ENCODE measurements at regions not wholly inside any gene's neighbourhood (a gene's known extent, or its start where the extent isn't known, plus 50 kb on each side); places are given as distances from the start of the nearest gene placed in this dataset.

DNA sequence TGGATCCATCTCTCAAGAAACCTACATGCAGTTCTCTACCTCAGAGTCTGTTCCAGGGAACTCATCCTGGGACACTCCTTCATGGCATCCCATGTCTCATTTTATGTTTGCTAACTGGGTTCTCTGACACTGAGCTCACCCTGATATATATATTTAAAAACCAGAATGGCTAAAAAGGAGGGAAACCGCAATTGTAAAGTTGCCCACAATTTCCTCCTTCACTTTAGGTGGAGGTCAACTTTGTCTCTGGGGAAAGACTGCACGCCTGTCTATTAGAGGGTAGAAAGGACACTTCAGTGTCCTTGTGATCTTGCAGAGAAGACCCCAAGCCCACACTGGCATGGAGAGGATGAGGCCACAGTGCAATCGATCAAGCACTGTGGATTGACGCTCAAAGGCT, 131.7 kb downstream of the TEX36 start:
- H3K4me3 Mint-ChIP-seq, result no peak overlapping the region
- POLR2A ChIA-PET, result no interaction called here
- ATAC-seq (no peak), DNase-seq (no peak)
- H3K27me3 Mint-ChIP-seq (ENCODE audit: low read depth), result no peaks in the 10 kb centered on the region
- H3K4me1 Mint-ChIP-seq (ENCODE audit: low read depth), result no peaks in the 10 kb centered on the region
- H3K27ac Mint-ChIP-seq, result no peak overlapping the region
- CTCF ChIA-PET, result no interaction called here
- H3K36me3 Mint-ChIP-seq (ENCODE audit: low read depth), result no peaks in the 10 kb centered on the region
- no peaks in the 10 kb centered on the region for H3K9me3 Mint-ChIP-seq (ENCODE audit: insufficient read depth)

GRCh38 chr10:125550362-125550761, 132.6 kb downstream of the TEX36 start:
- POLR2A ChIA-PET, result no interaction called here
- no peaks in the 10 kb centered on the region for H3K36me3 Mint-ChIP-seq (ENCODE audit: low read depth)

DNA sequence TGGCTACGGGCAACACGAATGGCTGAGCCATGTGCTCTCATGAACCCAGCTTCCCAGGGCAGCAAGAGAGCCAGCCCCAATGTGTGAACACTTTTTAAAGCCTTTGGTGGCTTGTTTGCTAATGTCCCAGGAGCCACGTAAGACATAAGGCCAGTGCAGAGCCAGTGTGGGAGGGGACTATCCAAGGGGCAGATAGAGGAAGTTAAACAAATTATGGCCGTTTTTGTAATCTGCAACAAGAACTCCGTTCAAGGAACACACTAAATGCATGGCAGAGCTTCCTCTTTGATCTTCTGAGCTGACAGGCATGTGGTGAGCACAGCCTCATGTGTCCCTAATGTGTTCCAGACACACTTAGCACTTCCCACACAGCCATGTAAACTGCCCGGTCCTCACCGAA, 133.3 kb downstream of the TEX36 start:
- no peak overlapping the region for H3K4me3 Mint-ChIP-seq
- no peaks in the 10 kb centered on the region for H3K4me1 Mint-ChIP-seq (ENCODE audit: low read depth)
- DNase-seq, result no peak
- H3K36me3 Mint-ChIP-seq (ENCODE audit: low read depth), result no peaks in the 10 kb centered on the region
- H3K27me3 Mint-ChIP-seq (ENCODE audit: low read depth), result no peaks in the 10 kb centered on the region
- CTCF ChIA-PET, result no interaction called here
- POLR2A ChIA-PET, result no interaction called here
- ATAC-seq, result no peak
- no peaks in the 10 kb centered on the region for H3K9me3 Mint-ChIP-seq (ENCODE audit: insufficient read depth)
- H3K27ac Mint-ChIP-seq, result no peak overlapping the region

More at GRCh38 chr10:125550362-125550761, 132.6 kb downstream of the TEX36 start:
- Mint-ChIP-seq H3K9me3 (ENCODE audit: insufficient read depth) (no peaks in the 10 kb centered on the region), H3K27me3 (ENCODE audit: low read depth) (no peaks in the 10 kb centered on the region), H3K27ac (no peak overlapping the region), H3K4me3 (no peak overlapping the region), H3K4me1 (ENCODE audit: low read depth) (no peaks in the 10 kb centered on the region)
- ATAC-seq, result no peak
- CTCF ChIA-PET, result no interaction called here
- no peak for DNase-seq

DNA sequence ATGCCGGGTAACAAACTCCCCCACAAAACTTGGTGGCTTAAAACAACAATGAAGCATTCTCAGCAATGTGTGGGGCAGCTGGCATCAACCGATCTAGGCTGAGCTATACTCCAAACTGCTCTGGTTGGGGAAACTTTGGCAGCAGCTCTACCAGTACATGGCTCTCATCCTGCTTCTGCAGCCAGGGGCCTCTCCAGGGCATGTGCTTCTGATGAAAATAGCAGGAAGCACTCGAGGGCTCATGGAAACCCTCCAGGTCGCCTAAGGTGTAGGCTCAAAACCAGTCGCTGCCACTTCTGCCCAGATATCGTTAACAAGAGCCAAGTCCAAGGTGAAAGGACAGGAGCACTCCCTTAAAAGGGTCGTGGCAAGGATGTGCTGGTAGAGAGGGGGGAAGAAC, 134.1 kb downstream of the TEX36 start:
- CTCF ChIA-PET, result no interaction called here
- DNase-seq (no peak), ATAC-seq (no peak)
- Mint-ChIP-seq H3K9me3 (ENCODE audit: insufficient read depth) (no peaks in the 10 kb centered on the region), H3K36me3 (ENCODE audit: low read depth) (no peaks in the 10 kb centered on the region), H3K27me3 (ENCODE audit: low read depth) (no peaks in the 10 kb centered on the region), H3K27ac (no peak overlapping the region), H3K4me3 (no peak overlapping the region), H3K4me1 (ENCODE audit: low read depth) (no peaks in the 10 kb centered on the region)
- POLR2A ChIA-PET, result no interaction called here

GRCh38 chr10:125548356-125548755, 134.6 kb downstream of the TEX36 start:
- no peak for ATAC-seq
- ChIA-PET CTCF (no interaction called here), POLR2A (no interaction called here)
- Mint-ChIP-seq H3K4me1 (ENCODE audit: low read depth) (no peaks in the 10 kb centered on the region), H3K4me3 (no peak overlapping the region), H3K27me3 (ENCODE audit: low read depth) (no peaks in the 10 kb centered on the region), H3K27ac (no peak overlapping the region), H3K36me3 (ENCODE audit: low read depth) (no peaks in the 10 kb centered on the region), H3K9me3 (ENCODE audit: insufficient read depth) (no peaks in the 10 kb centered on the region)
- no peak for DNase-seq

DNA sequence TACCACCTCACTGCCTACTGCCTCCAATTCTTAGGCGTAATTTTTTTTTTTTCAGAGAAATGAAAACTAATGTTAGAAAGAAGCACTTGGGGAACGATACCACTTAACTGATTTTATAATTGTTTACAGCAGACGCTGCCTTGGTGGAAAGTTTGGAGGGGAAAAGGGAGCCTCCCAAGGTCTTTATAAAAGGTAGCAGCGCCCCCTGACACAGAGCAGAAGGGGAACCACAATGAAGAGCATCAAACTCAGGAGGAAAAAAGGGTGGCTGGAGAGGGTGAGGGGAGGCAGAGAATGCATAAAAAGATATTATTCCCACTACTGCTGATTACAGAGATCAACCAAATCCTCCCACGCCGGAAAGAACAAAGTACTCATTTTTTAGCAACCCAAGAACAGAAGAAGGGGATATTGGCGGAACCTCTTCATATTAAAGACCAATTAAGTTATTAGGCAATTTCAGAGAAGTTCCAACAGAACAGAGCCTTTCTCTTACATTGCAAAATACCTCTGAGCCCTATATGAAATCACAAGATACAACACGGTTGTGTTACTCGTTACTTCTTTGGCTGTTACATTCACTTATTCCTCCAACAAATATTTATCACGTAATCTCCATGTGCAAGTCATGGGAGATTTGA, 135.8 kb downstream of the TEX36 start:
- Mint-ChIP-seq H3K9me3 (ENCODE audit: insufficient read depth) (no peaks in the 10 kb centered on the region), H3K4me3 (no peak overlapping the region), H3K27ac (no peak overlapping the region), H3K4me1 (ENCODE audit: low read depth) (no peaks in the 10 kb centered on the region), H3K27me3 (ENCODE audit: low read depth) (no peaks in the 10 kb centered on the region), H3K36me3 (ENCODE audit: low read depth) (no peaks in the 10 kb centered on the region)
- CTCF ChIA-PET, result no interaction called here
- POLR2A ChIA-PET, result no interaction called here
- no peak for DNase-seq
- no peak for ATAC-seq

DNA sequence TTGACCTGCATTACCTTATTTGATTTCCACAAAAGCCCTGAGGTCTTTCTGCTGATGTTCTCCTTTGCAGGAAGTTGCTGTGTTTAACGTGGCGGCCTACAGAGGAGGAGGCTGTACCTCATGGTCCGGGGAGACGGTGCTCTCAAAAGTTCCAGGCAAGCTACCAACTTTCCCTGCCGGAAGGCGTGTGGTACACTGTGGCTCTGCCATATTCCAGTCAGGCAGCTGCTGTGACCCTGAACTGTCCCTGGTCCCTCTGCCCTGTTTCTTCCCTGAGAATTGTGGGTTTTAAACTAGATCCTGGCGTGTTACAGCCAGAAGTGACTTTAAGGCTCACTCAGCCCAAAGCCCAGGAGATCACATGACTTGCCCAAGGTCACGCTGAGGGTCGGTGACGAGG, 139.2 kb downstream of the TEX36 start:
- ChIA-PET CTCF (no interaction called here), POLR2A (no interaction called here)
- Mint-ChIP-seq H3K36me3 (ENCODE audit: low read depth) (no peaks in the 10 kb centered on the region), H3K4me1 (ENCODE audit: low read depth) (no peaks in the 10 kb centered on the region), H3K4me3 (no peak overlapping the region), H3K9me3 (ENCODE audit: insufficient read depth) (no peaks in the 10 kb centered on the region), H3K27ac (no peak overlapping the region), H3K27me3 (ENCODE audit: low read depth) (no peaks in the 10 kb centered on the region)
- DNase-seq (no peak), ATAC-seq (no peak)

DNA sequence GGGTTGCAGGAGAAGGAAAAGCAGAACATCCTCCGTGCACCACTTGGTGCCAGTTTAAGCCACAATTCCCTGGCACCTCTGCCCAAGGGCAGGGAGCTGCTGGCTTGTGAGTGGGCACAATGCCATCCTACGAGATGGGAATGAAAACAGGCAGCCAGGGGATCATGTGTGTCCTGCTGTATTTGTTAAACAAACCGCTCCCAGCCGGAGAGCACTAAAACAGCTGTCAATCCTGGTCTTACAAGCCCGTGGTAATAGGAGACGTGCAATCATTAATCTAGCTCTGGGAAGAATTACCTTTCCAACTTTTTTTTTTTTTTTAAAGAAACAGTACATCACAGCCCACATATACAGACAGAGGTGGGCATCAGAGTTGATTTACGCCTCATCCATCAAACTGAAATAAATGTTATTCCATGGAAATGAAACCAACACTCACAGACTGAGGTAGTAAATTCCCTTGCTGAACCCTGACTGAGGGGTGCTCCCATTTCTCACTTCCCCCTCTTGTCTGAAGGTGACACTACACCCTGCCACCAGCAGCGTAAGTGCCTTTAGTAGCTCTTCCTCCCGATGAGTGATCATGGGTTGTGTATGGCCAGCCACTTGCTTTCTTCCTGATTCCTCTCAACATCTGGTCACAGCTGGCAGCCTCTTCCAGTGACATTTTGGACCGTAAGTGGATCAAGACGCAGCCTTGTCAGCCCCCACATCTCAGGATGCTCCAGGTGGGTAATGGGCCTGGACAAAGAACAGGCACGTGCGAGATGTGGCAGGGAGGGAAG, 143.8 kb downstream of the TEX36 start:
- ChIA-PET CTCF (no interaction called here), POLR2A (no interaction called here)
- Mint-ChIP-seq H3K27me3 (ENCODE audit: low read depth) (no peaks in the 10 kb centered on the region), H3K27ac (no peak overlapping the region), H3K36me3 (ENCODE audit: low read depth) (no peaks in the 10 kb centered on the region), H3K4me1 (ENCODE audit: low read depth) (no peaks in the 10 kb centered on the region), H3K9me3 (ENCODE audit: insufficient read depth) (no peaks in the 10 kb centered on the region), H3K4me3 (no peak overlapping the region)
- DNase-seq (no peak), ATAC-seq (no peak)

DNA sequence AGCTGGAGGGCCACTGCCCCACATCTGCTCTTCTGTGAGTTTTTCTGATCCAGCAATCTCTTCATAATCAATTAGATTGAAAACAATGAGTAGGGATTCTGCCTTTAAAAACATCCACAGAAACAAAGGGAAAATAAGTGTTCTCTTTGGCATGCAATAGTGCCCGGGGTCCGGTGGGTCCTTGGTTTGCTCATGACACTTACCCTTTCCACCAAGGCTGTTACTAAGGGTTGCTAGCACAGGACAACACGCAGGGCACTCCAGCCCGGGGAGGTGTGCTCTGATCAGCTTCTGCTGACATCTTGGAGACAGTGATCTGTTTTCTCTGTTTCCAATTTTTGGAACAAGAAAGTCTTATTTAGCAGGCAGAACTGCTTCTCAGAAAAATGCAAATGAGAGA, 146.7 kb downstream of the TEX36 start:
- Mint-ChIP-seq H3K27ac (no peak overlapping the region), H3K36me3 (ENCODE audit: low read depth) (no peaks in the 10 kb centered on the region), H3K4me1 (ENCODE audit: low read depth) (no peaks in the 10 kb centered on the region), H3K4me3 (no peak overlapping the region), H3K27me3 (ENCODE audit: low read depth) (no peaks in the 10 kb centered on the region), H3K9me3 (ENCODE audit: insufficient read depth) (no peaks in the 10 kb centered on the region)
- ATAC-seq (no peak), DNase-seq (no peak)
- CTCF ChIA-PET, result interaction anchor here (1.5 kb wide), 1 partner anchor 15 kb away, joined by 3 read pairs; no protein-coding TSS in a partner anchor
- POLR2A ChIA-PET, result no interaction called here

DNA sequence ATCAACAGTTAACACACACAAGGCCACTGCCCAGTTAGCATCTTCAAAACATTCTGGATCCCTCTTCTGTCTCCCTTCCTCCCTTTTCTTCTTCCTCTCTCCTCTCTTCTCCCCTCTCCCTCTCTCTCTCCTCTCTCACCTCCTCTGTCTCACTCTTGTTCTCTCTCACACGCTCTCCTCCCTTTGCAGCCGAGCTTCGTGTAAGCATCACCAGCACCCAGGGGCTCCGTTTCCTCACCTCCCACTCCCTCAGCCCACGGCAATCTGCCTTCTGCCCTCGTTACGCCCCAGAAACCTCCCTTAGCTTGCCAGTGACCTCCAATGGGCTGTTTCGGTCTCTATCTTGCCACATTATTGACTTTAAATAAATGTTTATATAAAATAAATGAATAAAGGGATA, 147.4 kb downstream of the TEX36 start:
- no peak for DNase-seq
- no peaks in the 10 kb centered on the region for H3K4me1 Mint-ChIP-seq (ENCODE audit: low read depth)
- ATAC-seq, result no peak
- H3K4me3 Mint-ChIP-seq, result no peak overlapping the region
- POLR2A ChIA-PET, result no interaction called here
- H3K27me3 Mint-ChIP-seq (ENCODE audit: low read depth), result no peaks in the 10 kb centered on the region
- H3K9me3 Mint-ChIP-seq (ENCODE audit: insufficient read depth), result no peaks in the 10 kb centered on the region
- no peak overlapping the region for H3K27ac Mint-ChIP-seq
- CTCF ChIA-PET, result interaction anchor here (1.5 kb wide), 1 partner anchor 14 kb away, joined by 3 read pairs; no protein-coding TSS in a partner anchor
- no peaks in the 10 kb centered on the region for H3K36me3 Mint-ChIP-seq (ENCODE audit: low read depth)

- H3K27me3 Mint-ChIP-seq (ENCODE audit: low read depth), result no peaks in the 10 kb centered on the region
- ATAC-seq, result no peak
- no peaks in the 10 kb centered on the region for H3K36me3 Mint-ChIP-seq (ENCODE audit: low read depth)
- DNase-seq, result no peak
- ChIA-PET POLR2A (no interaction called here), CTCF (no interaction called here)
- no peak overlapping the region for H3K27ac Mint-ChIP-seq
- H3K9me3 Mint-ChIP-seq (ENCODE audit: insufficient read depth), result no peaks in the 10 kb centered on the region
- H3K4me3 Mint-ChIP-seq, result no peak overlapping the region
- H3K4me1 Mint-ChIP-seq (ENCODE audit: low read depth), result no peaks in the 10 kb centered on the region
These were observed 148.4 kb downstream of the TEX36 start for GRCh38 chr10:125534515-125534914.

DNA sequence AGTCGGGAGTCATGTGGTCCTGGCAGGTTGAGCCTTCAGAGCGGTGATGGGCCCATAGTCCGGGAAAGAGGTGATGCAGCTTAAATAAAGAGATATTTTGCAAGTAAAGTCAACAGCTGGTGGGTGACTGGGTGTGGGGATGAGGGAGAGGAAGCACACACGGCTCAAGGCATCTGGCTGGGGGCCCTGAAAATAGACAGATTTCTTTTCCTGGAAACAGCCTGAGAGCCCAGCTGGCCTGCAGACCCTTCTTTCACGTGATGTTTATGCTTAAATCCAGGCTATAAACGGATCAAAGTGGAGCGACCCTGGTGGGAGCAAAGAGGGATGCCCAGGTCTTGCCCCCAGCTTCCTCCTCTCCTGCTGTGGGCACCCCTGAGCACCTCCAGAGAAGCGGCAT, 149.1 kb downstream of the TEX36 start:
- no peaks in the 10 kb centered on the region for H3K4me1 Mint-ChIP-seq (ENCODE audit: low read depth)
- no peaks in the 10 kb centered on the region for H3K36me3 Mint-ChIP-seq (ENCODE audit: low read depth)
- no peak overlapping the region for H3K27ac Mint-ChIP-seq
- ChIA-PET CTCF (interaction anchor here (1.1 kb wide), 1 partner anchor 12 kb away, joined by 4 read pairs; no protein-coding TSS in a partner anchor), POLR2A (no interaction called here)
- no peak for DNase-seq
- ATAC-seq, result no peak
- H3K27me3 Mint-ChIP-seq (ENCODE audit: low read depth), result no peaks in the 10 kb centered on the region
- no peaks in the 10 kb centered on the region for H3K9me3 Mint-ChIP-seq (ENCODE audit: insufficient read depth)
- H3K4me3 Mint-ChIP-seq, result no peak overlapping the region

DNA sequence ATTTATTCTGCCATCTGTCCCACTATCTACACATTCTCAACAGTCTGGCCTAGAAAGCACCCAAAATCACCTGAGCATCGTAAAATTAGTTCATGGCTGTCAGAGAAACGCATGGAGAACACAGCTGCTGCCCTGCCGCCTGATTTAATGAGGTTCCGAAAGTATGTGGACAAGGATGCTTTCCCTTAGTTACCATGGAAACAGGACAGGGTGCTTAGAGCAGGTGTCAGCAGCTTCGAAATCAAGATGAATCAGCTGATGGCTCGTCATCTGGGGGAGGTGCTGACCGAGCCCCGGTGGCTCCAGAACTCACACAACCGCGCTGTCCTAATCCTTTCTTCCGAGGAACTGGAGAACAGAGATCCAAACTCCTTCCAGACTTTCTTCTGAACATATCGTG, 151.5 kb downstream of the TEX36 start:
- Mint-ChIP-seq H3K27me3 (ENCODE audit: low read depth) (no peaks in the 10 kb centered on the region), H3K36me3 (ENCODE audit: low read depth) (no peaks in the 10 kb centered on the region), H3K4me1 (ENCODE audit: low read depth) (no peaks in the 10 kb centered on the region), H3K4me3 (no peak overlapping the region), H3K9me3 (ENCODE audit: insufficient read depth) (no peaks in the 10 kb centered on the region), H3K27ac (no peak overlapping the region)
- ATAC-seq, result no peak
- POLR2A ChIA-PET, result no interaction called here
- no peak for DNase-seq
- CTCF ChIA-PET, result no interaction called here
